ENCODE measurements at regions not wholly inside any gene's neighbourhood (a gene's known extent, or its start where the extent isn't known, plus 50 kb on each side); places are given as distances from the start of the nearest gene placed in this dataset.

GRCh38 chr7:70947181-70947580 is 184.8 kb upstream of the GALNT17 start:
- 5 to 11% methylated on average over 2 of the region's 2 CpGs for WGBS, 2 experiments (ENCODE audit: low coverage in 1 of 2, low lambda C conversion rate in 2 of 2, missing lambda C conversion rate in 2 of 2)
- H3K27ac ChIP-seq: no peak overlapping the region
- H3F3A ChIP-seq (ENCODE audit: insufficient read depth): no peaks in the 10 kb centered on the region
- no peaks in the 10 kb centered on the region for H3K79me2 ChIP-seq (ENCODE audit: insufficient read depth)
- H3K27me3 ChIP-seq (replicated peaks; ENCODE audit: insufficient read depth): no peaks in the 10 kb centered on the region
- no peaks in the 10 kb centered on the region for H3K36me3 ChIP-seq (ENCODE audit: low read depth)
- in situ Hi-C loops (cut with MboI): no loop called here
- H3K9me2 ChIP-seq (ENCODE audit: insufficient read depth): no peaks in the 10 kb centered on the region
- H3K9ac ChIP-seq: no peak overlapping the region
- H3K4me3 ChIP-seq: no peak overlapping the region
- no peaks in the 10 kb centered on the region for H3K4me1 ChIP-seq (ENCODE audit: insufficient read depth)
- no peaks in the 10 kb centered on the region for H3K9me3 ChIP-seq (ENCODE audit: low read depth)
- H3K4me2 ChIP-seq (ENCODE audit: unreplicated experiment): no peak overlapping the region
- H4K20me1 ChIP-seq (ENCODE audit: insufficient read depth): no peaks in the 10 kb centered on the region
- no peak for DNase-seq
- TF ChIP-seq EZH2phosphoT487 (IDR thresholded peaks at IDR 0.05; ENCODE audit: insufficient read depth, low read depth): no peak
- no peak for TF ChIP-seq EZH2 (IDR thresholded peaks at IDR 0.05; ENCODE audit: insufficient read depth, poor library complexity, severe bottlenecking)
- H2AFZ ChIP-seq: no peak overlapping the region

GRCh38 chr7:70949862-70950261 is 182.1 kb upstream of the GALNT17 start:
- Histone ChIP-seq H3K4me3 (no peak overlapping the region), H3K4me1 (ENCODE audit: insufficient read depth) (no peaks in the 10 kb centered on the region), H2AFZ (no peak overlapping the region), H3K9ac (no peak overlapping the region), H3K9me3 (ENCODE audit: low read depth) (no peaks in the 10 kb centered on the region), H4K20me1 (ENCODE audit: insufficient read depth) (no peaks in the 10 kb centered on the region), H3K27ac (no peak overlapping the region), H3K36me3 (ENCODE audit: low read depth) (no peaks in the 10 kb centered on the region), H3K27me3 (replicated peaks; ENCODE audit: insufficient read depth) (no peaks in the 10 kb centered on the region), H3F3A (ENCODE audit: insufficient read depth) (no peaks in the 10 kb centered on the region), H3K9me2 (ENCODE audit: insufficient read depth) (no peaks in the 10 kb centered on the region), H3K4me2 (ENCODE audit: unreplicated experiment) (no peak overlapping the region), H3K79me2 (ENCODE audit: insufficient read depth) (no peaks in the 10 kb centered on the region)
- no peak for DNase-seq
- in situ Hi-C loops (cut with MboI): no loop called here
- TF ChIP-seq EZH2 (IDR thresholded peaks at IDR 0.05; ENCODE audit: insufficient read depth, poor library complexity, severe bottlenecking): no peak
- TF ChIP-seq EZH2phosphoT487 (IDR thresholded peaks at IDR 0.05; ENCODE audit: insufficient read depth, low read depth): no peak

- no peak for TF ChIP-seq EZH2 (IDR thresholded peaks at IDR 0.05; ENCODE audit: insufficient read depth, poor library complexity, severe bottlenecking)
- TF ChIP-seq EZH2phosphoT487 (IDR thresholded peaks at IDR 0.05; ENCODE audit: insufficient read depth, low read depth): no peak
- no peak overlapping the region for H3K27ac ChIP-seq
Measured at GRCh38 chr7:70951271-70951962, 180.5 kb upstream of the GALNT17 start.

GRCh38 chr7:70952311-70952710 is 179.6 kb upstream of the GALNT17 start:
- DNase-seq: no peak
- H3K4me1 ChIP-seq (ENCODE audit: insufficient read depth): no peaks in the 10 kb centered on the region
- in situ Hi-C loops (cut with MboI): no loop called here

More at GRCh38 chr7:70951271-70951962, 180.5 kb upstream of the GALNT17 start:
- no peaks in the 10 kb centered on the region for H3K36me3 ChIP-seq (ENCODE audit: low read depth)
- H3K79me2 ChIP-seq (ENCODE audit: insufficient read depth): no peaks in the 10 kb centered on the region
- H3K9me3 ChIP-seq (ENCODE audit: low read depth): no peaks in the 10 kb centered on the region
- H4K20me1 ChIP-seq (ENCODE audit: insufficient read depth): no peaks in the 10 kb centered on the region
- no peaks in the 10 kb centered on the region for H3K4me1 ChIP-seq (ENCODE audit: insufficient read depth)
- H3K9me2 ChIP-seq (ENCODE audit: insufficient read depth): no peaks in the 10 kb centered on the region
- WGBS, 2 experiments (ENCODE audit: low coverage in 1 of 2, low lambda C conversion rate in 2 of 2, missing lambda C conversion rate in 2 of 2): 20 to 22% methylated on average over 8 of the region's 8 CpGs
- no peak overlapping the region for H3K9ac ChIP-seq
- no peak for DNase-seq
- no peaks in the 10 kb centered on the region for H3F3A ChIP-seq (ENCODE audit: insufficient read depth)
- in situ Hi-C loops (cut with MboI): no loop called here
- no peak overlapping the region for H3K4me2 ChIP-seq (ENCODE audit: unreplicated experiment)
- H3K4me3 ChIP-seq: no peak overlapping the region
- H2AFZ ChIP-seq: no peak overlapping the region
- H3K27me3 ChIP-seq (replicated peaks; ENCODE audit: insufficient read depth): no peaks in the 10 kb centered on the region

More at GRCh38 chr7:70952311-70952710, 179.6 kb upstream of the GALNT17 start:
- no peaks in the 10 kb centered on the region for H3K27me3 ChIP-seq (replicated peaks; ENCODE audit: insufficient read depth)
- no peaks in the 10 kb centered on the region for H3K79me2 ChIP-seq (ENCODE audit: insufficient read depth)
- no peaks in the 10 kb centered on the region for H3F3A ChIP-seq (ENCODE audit: insufficient read depth)
- H3K9me3 ChIP-seq (ENCODE audit: low read depth): no peaks in the 10 kb centered on the region
- H3K4me2 ChIP-seq (ENCODE audit: unreplicated experiment): no peak overlapping the region
- no peaks in the 10 kb centered on the region for H3K36me3 ChIP-seq (ENCODE audit: low read depth)
- no peak overlapping the region for H2AFZ ChIP-seq
- H3K27ac ChIP-seq: no peak overlapping the region
- no peaks in the 10 kb centered on the region for H3K9me2 ChIP-seq (ENCODE audit: insufficient read depth)
- H3K9ac ChIP-seq: no peak overlapping the region
- WGBS, 2 experiments (ENCODE audit: low coverage in 1 of 2, low lambda C conversion rate in 2 of 2, missing lambda C conversion rate in 2 of 2): 34 to 43% methylated on average over 8 of the region's 8 CpGs
- no peak overlapping the region for H3K4me3 ChIP-seq
- H4K20me1 ChIP-seq (ENCODE audit: insufficient read depth): no peaks in the 10 kb centered on the region
- TF ChIP-seq EZH2 (IDR thresholded peaks at IDR 0.05; ENCODE audit: insufficient read depth, poor library complexity, severe bottlenecking) (no peak), EZH2phosphoT487 (IDR thresholded peaks at IDR 0.05; ENCODE audit: insufficient read depth, low read depth) (no peak)

All from GM23248 (cell line).